Upper lobe of right lung (tissue), 1 donor: ENCODE measurements at regions not wholly inside any gene's neighbourhood (a gene's known extent, or its start where the extent isn't known, plus 50 kb on each side); places are given as distances from the start of the nearest gene placed in this dataset.
"Not testable (repeated sequence)": the region's sequence is repeated elsewhere in the genome, so short reads cannot be mapped to it uniquely, and the experiment has no call there.

Experiments
- ATAC-seq: fragments of 200-7000 bp; cut with Tn5 transposase; one replicate; pipeline ENCODE4 v1.9.1; 2020; ENCODE audit warnings: mild to moderate bottlenecking, moderate library complexity
- DNase-seq: peaks from one replicate; pipeline ENCODE4 v3.0.0-alpha.2; 2020
- H3K27ac ChIP-seq: fragments of 200-600 bp; one replicate; pipeline ENCODE4 v1.8.0; 2022
- H3K27me3 ChIP-seq: fragments of 200-600 bp; one replicate; pipeline ENCODE4 v1.8.0; 2022; ENCODE audit warnings: mild to moderate bottlenecking
- H3K36me3 ChIP-seq: fragments of 200-600 bp; one replicate; pipeline ENCODE4 v1.8.0; 2022
- H3K4me1 ChIP-seq: fragments of 200-600 bp; one replicate; pipeline ENCODE4 v1.8.0; 2022
- H3K4me3 ChIP-seq: fragments of 200-600 bp; one replicate; pipeline ENCODE4 v1.8.0; 2022; ENCODE audit warnings: mild to moderate bottlenecking
- H3K9me3 ChIP-seq: fragments of 200-600 bp; one replicate; pipeline ENCODE4 v1.8.0; 2022
- intact Hi-C: fragments of 100-400 bp; cut with DNase I; formaldehyde crosslinking; loops from one replicate; pipeline ENCODE4 v1.11.0; 2022
- TF ChIP-seq, protein P1 (sequence below): fragments of 200-600 bp; IDR thresholded peaks from one replicate; pipeline ENCODE4 v1.8.0; 2022; ENCODE audit warnings: antibody characterized with exemption
- donor health status: DM: no; HTN: yes; CAD: no; lungs with severe emphysema.

DNA sequence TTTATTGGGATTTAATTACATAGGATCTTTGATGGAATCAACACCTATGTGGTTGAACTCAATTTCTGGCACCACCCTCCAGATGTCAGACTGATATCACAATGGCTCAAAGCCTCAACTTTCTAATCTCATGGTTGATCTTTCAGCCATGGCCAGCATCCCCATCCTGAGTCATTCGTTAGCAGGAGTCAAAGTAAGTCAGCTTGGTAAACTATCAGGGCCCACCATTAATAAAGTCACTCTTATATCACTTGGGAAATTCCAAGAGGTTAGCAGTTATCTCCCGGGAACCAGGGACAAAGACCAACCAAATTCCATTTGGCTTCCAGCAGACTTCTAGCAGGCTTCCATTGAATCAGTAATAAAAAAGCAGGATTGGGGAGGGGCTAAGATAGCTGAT is 50.7 kb upstream of the TNFSF4 start:
- H3K4me1 ChIP-seq: no peaks in the 10 kb centered on the region
- TF ChIP-seq, protein P1, sequence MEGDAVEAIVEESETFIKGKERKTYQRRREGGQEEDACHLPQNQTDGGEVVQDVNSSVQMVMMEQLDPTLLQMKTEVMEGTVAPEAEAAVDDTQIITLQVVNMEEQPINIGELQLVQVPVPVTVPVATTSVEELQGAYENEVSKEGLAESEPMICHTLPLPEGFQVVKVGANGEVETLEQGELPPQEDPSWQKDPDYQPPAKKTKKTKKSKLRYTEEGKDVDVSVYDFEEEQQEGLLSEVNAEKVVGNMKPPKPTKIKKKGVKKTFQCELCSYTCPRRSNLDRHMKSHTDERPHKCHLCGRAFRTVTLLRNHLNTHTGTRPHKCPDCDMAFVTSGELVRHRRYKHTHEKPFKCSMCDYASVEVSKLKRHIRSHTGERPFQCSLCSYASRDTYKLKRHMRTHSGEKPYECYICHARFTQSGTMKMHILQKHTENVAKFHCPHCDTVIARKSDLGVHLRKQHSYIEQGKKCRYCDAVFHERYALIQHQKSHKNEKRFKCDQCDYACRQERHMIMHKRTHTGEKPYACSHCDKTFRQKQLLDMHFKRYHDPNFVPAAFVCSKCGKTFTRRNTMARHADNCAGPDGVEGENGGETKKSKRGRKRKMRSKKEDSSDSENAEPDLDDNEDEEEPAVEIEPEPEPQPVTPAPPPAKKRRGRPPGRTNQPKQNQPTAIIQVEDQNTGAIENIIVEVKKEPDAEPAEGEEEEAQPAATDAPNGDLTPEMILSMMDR: no peak
- H3K9me3 ChIP-seq: no peaks in the 10 kb centered on the region
- intact Hi-C loops: no loop called here
- ATAC-seq: no peak
- H3K27me3 ChIP-seq: no peaks in the 10 kb centered on the region
- H3K4me3 ChIP-seq: no peak overlapping the region
- H3K36me3 ChIP-seq: no peaks in the 10 kb centered on the region
- no peak overlapping the region for H3K27ac ChIP-seq
- DNase-seq: no peak

DNA sequence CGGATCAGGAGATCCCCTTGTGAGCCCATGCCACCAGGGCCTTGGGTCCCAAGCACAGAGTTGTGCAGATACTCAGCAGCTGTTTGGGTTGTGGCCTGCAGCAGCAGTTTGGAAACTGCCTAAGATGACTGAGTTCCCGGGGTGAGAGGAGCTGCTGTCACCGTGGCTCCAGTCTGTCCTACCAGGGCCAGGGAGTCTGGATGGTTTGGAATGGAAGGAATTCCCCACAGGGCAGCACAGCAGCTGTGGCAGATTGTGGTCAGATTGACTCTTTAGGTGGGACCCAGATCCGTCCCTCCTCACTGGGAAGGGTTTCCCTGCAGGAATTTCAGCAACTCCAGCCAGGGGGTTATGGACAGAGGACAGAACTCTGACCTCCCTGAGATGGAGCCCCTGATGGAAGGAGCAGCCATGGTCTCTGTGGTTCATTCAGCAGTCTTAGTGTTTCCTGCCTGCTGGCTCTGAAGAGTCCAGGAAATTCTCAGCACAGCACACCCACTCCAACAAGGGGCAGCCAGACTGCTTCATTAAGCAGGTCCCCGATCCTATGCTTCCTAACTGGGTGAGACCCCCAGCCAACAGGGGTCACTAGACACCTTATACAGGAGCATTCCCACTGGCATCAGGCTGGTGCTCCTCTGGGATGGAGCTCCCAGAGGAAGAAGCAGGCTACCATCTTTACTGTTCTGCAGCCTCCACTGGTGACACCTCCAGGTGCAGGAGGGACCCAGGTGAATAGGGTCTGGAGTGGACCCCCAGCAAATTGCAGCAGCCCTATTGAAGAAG is 51.5 kb upstream of the TNFSF4 start:
- Histone ChIP-seq H3K4me3 (no peak overlapping the region), H3K27me3 (no peaks in the 10 kb centered on the region), H3K4me1 (no peaks in the 10 kb centered on the region), H3K9me3 (no peaks in the 10 kb centered on the region), H3K27ac (no peak overlapping the region), H3K36me3 (no peaks in the 10 kb centered on the region)
- TF ChIP-seq, protein P1: no peak
- DNase-seq (no peak), ATAC-seq (no peak)
- intact Hi-C loops: no loop called here

DNA sequence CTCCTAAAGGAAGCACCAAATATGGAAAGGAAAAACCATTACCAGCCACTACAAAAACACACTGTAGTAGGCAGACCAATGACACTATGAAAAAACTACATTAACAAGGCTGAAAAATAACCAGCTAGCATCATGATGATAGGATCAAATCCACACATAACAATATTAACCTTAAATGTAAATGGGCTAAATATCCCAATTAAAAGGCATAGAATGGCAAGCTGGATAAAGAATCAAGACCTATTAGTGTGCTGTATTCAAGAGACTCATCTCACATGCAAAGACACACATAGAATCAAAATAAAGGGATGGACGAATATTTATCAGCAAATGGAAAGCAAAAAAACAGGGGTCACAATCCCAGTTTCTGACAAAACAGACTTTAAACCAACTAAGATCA is 53.2 kb upstream of the TNFSF4 start:
- intact Hi-C loops, DNase-seq, ATAC-seq: not testable (repeated sequence)

GRCh38 chr1:173266841-173267240 is 59.7 kb upstream of the TNFSF4 start:
- Histone ChIP-seq H3K27ac (no peak overlapping the region), H3K4me3 (no peak overlapping the region), H3K27me3 (no peaks in the 10 kb centered on the region), H3K9me3 (no peaks in the 10 kb centered on the region), H3K36me3 (no peaks in the 10 kb centered on the region), H3K4me1 (no peaks in the 10 kb centered on the region)
- ATAC-seq (no peak), DNase-seq (no peak)
- TF ChIP-seq, protein P1: no peak
- intact Hi-C loops: no loop called here

More for the DNA sequence above, 53.2 kb upstream of the TNFSF4 start:
- H3K36me3 ChIP-seq, H3K27ac ChIP-seq, H3K9me3 ChIP-seq, H3K4me1 ChIP-seq, H3K4me3 ChIP-seq, H3K27me3 ChIP-seq: not testable (repeated sequence)

DNA sequence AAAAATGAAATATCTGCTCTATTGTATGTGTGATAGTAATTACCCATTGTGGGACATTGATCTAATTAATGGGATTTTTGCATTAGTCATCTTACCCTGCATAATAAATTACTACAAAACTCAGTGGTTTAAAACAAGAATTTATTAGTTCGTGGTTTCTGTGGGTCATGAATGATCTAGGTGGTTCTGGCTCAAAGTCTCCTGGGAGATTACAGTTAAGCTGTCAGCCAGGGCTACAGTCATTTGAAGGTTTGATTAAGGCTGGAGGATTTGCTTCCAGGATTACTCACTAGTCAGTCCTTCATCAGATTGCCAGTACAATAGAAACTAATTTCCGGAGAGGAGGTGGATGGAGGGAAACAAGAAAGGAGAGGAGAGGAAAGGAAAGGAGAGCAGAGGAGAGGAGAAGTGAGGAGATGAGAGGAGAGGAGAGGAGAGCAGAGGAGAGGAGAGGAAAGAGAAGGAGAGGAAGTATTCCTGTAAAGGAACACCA is 60.4 kb upstream of the TNFSF4 start:
- TF ChIP-seq, protein P1: no peak
- ATAC-seq (no peak), DNase-seq (no peak)
- Histone ChIP-seq H3K27me3 (no peaks in the 10 kb centered on the region), H3K9me3 (no peaks in the 10 kb centered on the region), H3K4me3 (no peak overlapping the region), H3K27ac (no peak overlapping the region), H3K36me3 (no peaks in the 10 kb centered on the region), H3K4me1 (no peaks in the 10 kb centered on the region)
- intact Hi-C loops: no loop called here

- intact Hi-C loops: no loop called here
- no peaks in the 10 kb centered on the region for H3K36me3 ChIP-seq
- ATAC-seq (no peak), DNase-seq (no peak)
- no peak overlapping the region for H3K4me3 ChIP-seq
- no peaks in the 10 kb centered on the region for H3K4me1 ChIP-seq
- H3K9me3 ChIP-seq: no peaks in the 10 kb centered on the region
- H3K27ac ChIP-seq: no peak overlapping the region
- TF ChIP-seq, protein P1: no peak
- H3K27me3 ChIP-seq: no peaks in the 10 kb centered on the region
Measured at GRCh38 chr1:173268261-173268660, 61.1 kb upstream of the TNFSF4 start.
